ENCODE measurements at regions not wholly inside any gene's neighbourhood (a gene's known extent, or its start where the extent isn't known, plus 50 kb on each side); places are given as distances from the start of the nearest gene placed in this dataset.

DNA sequence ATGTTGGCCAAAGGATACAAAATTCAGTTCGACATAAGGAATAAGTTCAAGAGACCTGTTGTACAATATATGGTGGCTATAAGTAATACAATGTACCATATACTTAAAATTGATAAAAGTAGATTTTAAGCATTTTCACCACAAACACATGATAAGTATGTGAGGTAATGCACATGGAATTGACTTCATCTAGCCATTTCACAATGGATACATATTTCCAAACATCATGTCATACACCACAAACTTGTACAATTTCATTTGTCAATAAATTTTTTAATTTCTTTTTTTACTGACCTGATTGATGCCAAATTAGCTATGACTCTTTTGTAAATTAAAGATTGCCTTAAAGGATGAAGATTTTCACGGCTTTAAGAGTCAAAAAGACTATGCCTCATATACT lies 103.1 kb upstream of the VCX2 start:
- Histone ChIP-seq H3K9me3 (no peaks in the 10 kb centered on the region), H3K36me3 (no peaks in the 10 kb centered on the region), H3K4me3 (no peak overlapping the region), H3K27ac (no peak overlapping the region), H3K27me3 (no peaks in the 10 kb centered on the region), H3K4me1 (no peaks in the 10 kb centered on the region)
- no peak for TF ChIP-seq POLR2A (IDR thresholded peaks at IDR 0.05)
- TF ChIP-seq, protein P1, sequence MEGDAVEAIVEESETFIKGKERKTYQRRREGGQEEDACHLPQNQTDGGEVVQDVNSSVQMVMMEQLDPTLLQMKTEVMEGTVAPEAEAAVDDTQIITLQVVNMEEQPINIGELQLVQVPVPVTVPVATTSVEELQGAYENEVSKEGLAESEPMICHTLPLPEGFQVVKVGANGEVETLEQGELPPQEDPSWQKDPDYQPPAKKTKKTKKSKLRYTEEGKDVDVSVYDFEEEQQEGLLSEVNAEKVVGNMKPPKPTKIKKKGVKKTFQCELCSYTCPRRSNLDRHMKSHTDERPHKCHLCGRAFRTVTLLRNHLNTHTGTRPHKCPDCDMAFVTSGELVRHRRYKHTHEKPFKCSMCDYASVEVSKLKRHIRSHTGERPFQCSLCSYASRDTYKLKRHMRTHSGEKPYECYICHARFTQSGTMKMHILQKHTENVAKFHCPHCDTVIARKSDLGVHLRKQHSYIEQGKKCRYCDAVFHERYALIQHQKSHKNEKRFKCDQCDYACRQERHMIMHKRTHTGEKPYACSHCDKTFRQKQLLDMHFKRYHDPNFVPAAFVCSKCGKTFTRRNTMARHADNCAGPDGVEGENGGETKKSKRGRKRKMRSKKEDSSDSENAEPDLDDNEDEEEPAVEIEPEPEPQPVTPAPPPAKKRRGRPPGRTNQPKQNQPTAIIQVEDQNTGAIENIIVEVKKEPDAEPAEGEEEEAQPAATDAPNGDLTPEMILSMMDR (IDR thresholded peaks at IDR 0.05): no peak
- DNase-seq: no peak

DNA sequence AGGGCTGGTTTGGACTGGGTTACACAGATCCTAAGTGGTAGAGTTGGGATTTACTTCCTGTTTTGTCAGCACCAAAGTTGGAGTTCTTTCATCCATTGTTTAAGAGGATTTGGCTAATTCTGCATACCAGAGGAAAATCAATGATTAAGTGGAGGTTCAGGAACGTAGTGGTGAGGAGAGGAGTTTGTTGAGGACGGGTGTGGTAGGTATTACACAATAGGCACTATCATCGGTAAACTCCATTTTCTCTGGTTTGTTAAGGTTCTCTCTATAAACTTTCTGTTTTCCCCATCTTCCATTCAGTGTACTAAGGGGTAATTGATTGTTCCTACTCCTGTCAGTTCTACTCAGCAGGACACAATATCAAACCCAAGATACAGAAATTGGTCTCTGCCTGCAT lies 107.5 kb upstream of the VCX2 start:
- no peak for TF ChIP-seq POLR2A (IDR thresholded peaks at IDR 0.05)
- TF ChIP-seq, protein P1 (IDR thresholded peaks at IDR 0.05): no peak
- H3K27ac ChIP-seq: no peak overlapping the region
- no peaks in the 10 kb centered on the region for H3K36me3 ChIP-seq
- H3K4me3 ChIP-seq: no peak overlapping the region
- no peak for DNase-seq
- H3K4me1 ChIP-seq: no peaks in the 10 kb centered on the region
- H3K27me3 ChIP-seq: no peaks in the 10 kb centered on the region
- no peaks in the 10 kb centered on the region for H3K9me3 ChIP-seq

DNA sequence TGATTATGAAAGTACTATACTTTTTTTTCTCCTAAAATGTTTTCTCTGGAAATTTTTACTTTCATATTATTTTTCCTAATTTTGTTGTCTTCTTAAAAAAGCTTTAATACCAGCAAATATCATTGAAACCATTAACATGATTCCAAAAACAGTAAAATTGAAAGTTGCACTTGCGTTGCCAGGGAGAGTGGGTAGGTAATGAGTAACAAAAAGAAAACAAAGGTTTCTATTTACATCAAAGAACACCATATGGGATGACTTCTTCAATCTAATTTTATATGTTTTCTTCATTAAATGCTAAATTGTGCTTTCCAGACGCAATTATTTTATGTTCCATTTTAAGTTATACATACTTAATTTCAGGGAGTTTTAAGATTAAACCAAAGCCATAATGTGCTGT lies 108.3 kb upstream of the VCX2 start:
- no peaks in the 10 kb centered on the region for H3K36me3 ChIP-seq
- no peak overlapping the region for H3K4me3 ChIP-seq
- no peaks in the 10 kb centered on the region for H3K9me3 ChIP-seq
- no peaks in the 10 kb centered on the region for H3K27me3 ChIP-seq
- H3K4me1 ChIP-seq: no peaks in the 10 kb centered on the region
- DNase-seq: no peak
- TF ChIP-seq POLR2A (IDR thresholded peaks at IDR 0.05): no peak
- TF ChIP-seq, protein P1 (IDR thresholded peaks at IDR 0.05): no peak
- no peak overlapping the region for H3K27ac ChIP-seq

DNA sequence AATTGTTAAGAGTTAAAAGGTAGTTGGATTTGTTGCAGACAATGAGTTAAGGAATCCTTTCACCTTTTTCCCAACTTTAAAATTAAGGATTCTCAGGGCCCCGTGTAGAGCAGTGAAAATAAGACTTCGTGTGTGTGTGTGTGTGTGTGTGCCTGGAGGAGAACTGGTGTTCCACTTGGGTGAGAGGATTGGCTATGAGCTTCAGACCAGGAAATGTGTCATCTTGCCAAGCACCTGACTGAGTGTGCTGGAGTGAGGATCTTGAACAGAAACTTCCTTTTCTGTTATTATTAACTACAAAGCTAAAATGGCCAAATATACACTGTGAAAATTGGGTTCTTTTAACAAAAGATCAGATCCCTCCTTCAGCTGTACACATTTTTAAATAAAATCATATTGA lies 113.1 kb upstream of the VCX2 start:
- Histone ChIP-seq H3K36me3 (no peaks in the 10 kb centered on the region), H3K27me3 (no peaks in the 10 kb centered on the region), H3K4me3 (no peak overlapping the region), H3K27ac (no peak overlapping the region), H3K4me1 (no peaks in the 10 kb centered on the region), H3K9me3 (no peaks in the 10 kb centered on the region)
- no peak for DNase-seq
- TF ChIP-seq POLR2A (IDR thresholded peaks at IDR 0.05): no peak
- TF ChIP-seq, protein P1 (IDR thresholded peaks at IDR 0.05): no peak

DNA sequence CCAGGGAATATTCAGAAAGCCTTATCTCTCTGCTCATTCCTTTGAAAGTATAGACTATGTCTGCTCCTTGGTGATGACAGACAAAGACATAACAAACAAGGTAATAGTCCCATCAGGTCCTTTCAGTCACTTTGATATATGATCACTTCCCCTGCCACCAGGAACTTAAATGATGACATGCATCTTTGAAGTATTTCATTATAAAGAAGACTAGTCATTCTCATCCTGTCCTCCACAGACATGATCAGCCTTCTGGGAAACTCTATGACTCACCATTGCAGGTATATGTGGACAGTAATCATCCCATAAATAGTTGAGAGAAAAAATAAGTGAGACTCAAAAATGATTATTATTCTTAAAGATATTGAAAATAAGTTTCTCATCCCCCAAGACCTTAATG lies 117.5 kb upstream of the VCX2 start:
- Histone ChIP-seq H3K4me1 (no peaks in the 10 kb centered on the region), H3K27ac (no peak overlapping the region), H3K27me3 (no peaks in the 10 kb centered on the region), H3K4me3 (no peak overlapping the region), H3K9me3 (no peaks in the 10 kb centered on the region), H3K36me3 (no peaks in the 10 kb centered on the region)
- no peak for DNase-seq
- TF ChIP-seq, protein P1 (IDR thresholded peaks at IDR 0.05): no peak
- TF ChIP-seq POLR2A (IDR thresholded peaks at IDR 0.05): no peak

DNA sequence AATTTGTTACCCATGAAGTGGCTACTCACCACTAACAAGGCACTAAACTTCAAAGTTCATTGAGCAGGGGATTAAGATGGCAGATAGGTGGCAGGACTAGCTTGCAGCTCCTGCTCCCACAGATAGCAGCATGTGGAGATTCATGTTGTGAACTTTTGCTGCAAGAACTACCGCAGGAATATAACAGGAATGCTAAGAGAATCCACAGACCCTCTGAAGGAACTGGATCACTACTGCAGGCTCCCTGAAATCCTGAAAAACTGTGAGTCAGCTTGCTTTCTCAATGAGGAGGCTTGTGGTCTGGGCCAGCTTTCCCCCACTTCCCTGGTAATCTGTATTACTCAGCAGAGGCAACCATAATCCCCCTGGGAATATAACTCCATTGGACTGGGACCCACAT lies 118.5 kb upstream of the VCX2 start:
- Histone ChIP-seq H3K4me3 (no peak overlapping the region), H3K9me3 (no peaks in the 10 kb centered on the region), H3K27ac (no peak overlapping the region), H3K27me3 (no peaks in the 10 kb centered on the region), H3K36me3 (no peaks in the 10 kb centered on the region), H3K4me1 (no peaks in the 10 kb centered on the region)
- no peak for DNase-seq
- no peak for TF ChIP-seq POLR2A (IDR thresholded peaks at IDR 0.05)
- TF ChIP-seq, protein P1 (IDR thresholded peaks at IDR 0.05): no peak

Measured in Peyer's patch (tissue), 4 donors.